ENCODE measurements at regions not wholly inside any gene's neighbourhood (a gene's known extent, or its start where the extent isn't known, plus 50 kb on each side); places are given as distances from the start of the nearest gene placed in this dataset.
A peak's percentile ranks its signal among the peaks of the same experiment; 100 is the strongest.

GRCh38 chr3:118473343-118473742 is 561.3 kb downstream of the IGSF11 start:
- no peaks in the 10 kb centered on the region for H3K9me3 ChIP-seq (ENCODE audit: insufficient read depth, low read depth, low read length)

GRCh38 chr3:118476885-118477618 is 557.6 kb downstream of the IGSF11 start:
- no peaks in the 10 kb centered on the region for H3K9me3 ChIP-seq (ENCODE audit: insufficient read depth, low read depth, low read length)
- peaks cover 33% of the 10 kb centered on the region for H3K4me1 ChIP-seq (ENCODE audit: insufficient read depth, low read length)
- no peaks in the 10 kb centered on the region for H3K36me3 ChIP-seq (ENCODE audit: insufficient read depth, low read depth, low read length)
- no peak overlapping the region for H3K27ac ChIP-seq (ENCODE audit: low read length)
- H3K27me3 ChIP-seq (ENCODE audit: insufficient read depth, low read length), result no peaks in the 10 kb centered on the region
- H3K4me3 ChIP-seq (ENCODE audit: low read length), result no peak overlapping the region
- H3K9ac ChIP-seq (ENCODE audit: low read depth, low read length), result no peak overlapping the region

More at GRCh38 chr3:118473343-118473742, 561.3 kb downstream of the IGSF11 start:
- Histone ChIP-seq H3K4me1 (ENCODE audit: insufficient read depth, low read length) (peaks cover 2% of the 10 kb centered on the region; the same call in 1 of the 2 replicates), H3K27me3 (ENCODE audit: insufficient read depth, low read length) (no peaks in the 10 kb centered on the region), H3K27ac (ENCODE audit: low read length) (no peak overlapping the region), H3K36me3 (ENCODE audit: insufficient read depth, low read depth, low read length) (no peaks in the 10 kb centered on the region), H3K4me3 (ENCODE audit: low read length) (no peak overlapping the region), H3K9ac (ENCODE audit: low read depth, low read length) (no peak overlapping the region)

GRCh38 chr3:118477768-118478167 is 556.9 kb downstream of the IGSF11 start:
- H3K4me3 ChIP-seq (ENCODE audit: low read length), result no peak overlapping the region
- H3K36me3 ChIP-seq (ENCODE audit: insufficient read depth, low read depth, low read length), result no peaks in the 10 kb centered on the region
- no peak overlapping the region for H3K27ac ChIP-seq (ENCODE audit: low read length)

GRCh38 chr3:118478706-118479276 is 555.9 kb downstream of the IGSF11 start:
- H3K27ac ChIP-seq (ENCODE audit: low read length), result peak overlapping the region; percentile 23
- peaks cover 43% of the 10 kb centered on the region for H3K4me1 ChIP-seq (ENCODE audit: insufficient read depth, low read length)
- H3K36me3 ChIP-seq (ENCODE audit: insufficient read depth, low read depth, low read length), result no peaks in the 10 kb centered on the region
- no peak overlapping the region; the same call in 1 of the 2 replicates for H3K9ac ChIP-seq (ENCODE audit: low read depth, low read length)
- 0 out of 2 replicates have a peak overlapping the region, but pooled peaks have one; percentile 15 for H3K4me3 ChIP-seq (ENCODE audit: low read length)
- no peaks in the 10 kb centered on the region for H3K27me3 ChIP-seq (ENCODE audit: insufficient read depth, low read length)
- H3K9me3 ChIP-seq (ENCODE audit: insufficient read depth, low read depth, low read length), result no peaks in the 10 kb centered on the region

More at GRCh38 chr3:118477768-118478167, 556.9 kb downstream of the IGSF11 start:
- Histone ChIP-seq H3K4me1 (ENCODE audit: insufficient read depth, low read length) (peaks cover 36% of the 10 kb centered on the region), H3K27me3 (ENCODE audit: insufficient read depth, low read length) (no peaks in the 10 kb centered on the region), H3K9ac (ENCODE audit: low read depth, low read length) (no peak overlapping the region; the same call in 1 of the 2 replicates), H3K9me3 (ENCODE audit: insufficient read depth, low read depth, low read length) (no peaks in the 10 kb centered on the region)

GRCh38 chr3:118479376-118479775 is 555.3 kb downstream of the IGSF11 start:
- Histone ChIP-seq H3K4me1 (ENCODE audit: insufficient read depth, low read length) (peaks cover 43% of the 10 kb centered on the region), H3K9me3 (ENCODE audit: insufficient read depth, low read depth, low read length) (no peaks in the 10 kb centered on the region), H3K27me3 (ENCODE audit: insufficient read depth, low read length) (no peaks in the 10 kb centered on the region), H3K36me3 (ENCODE audit: insufficient read depth, low read depth, low read length) (no peaks in the 10 kb centered on the region), H3K4me3 (ENCODE audit: low read length) (0 out of 2 replicates have a peak overlapping the region, but pooled peaks have one; percentile 12), H3K27ac (ENCODE audit: low read length) (no peak overlapping the region), H3K9ac (ENCODE audit: low read depth, low read length) (peak overlapping the region; percentile 51; the same call in 1 of the 2 replicates)

- H3K4me3 ChIP-seq (ENCODE audit: low read length), result peak overlapping the region; percentile 12; the same call in 1 of the 2 replicates
- H3K4me1 ChIP-seq (ENCODE audit: insufficient read depth, low read length), result peaks cover 43% of the 10 kb centered on the region
- H3K27ac ChIP-seq (ENCODE audit: low read length), result no peak overlapping the region
- H3K36me3 ChIP-seq (ENCODE audit: insufficient read depth, low read depth, low read length), result no peaks in the 10 kb centered on the region
- peak overlapping the region; percentile 51; the same call in 1 of the 2 replicates for H3K9ac ChIP-seq (ENCODE audit: low read depth, low read length)
- no peaks in the 10 kb centered on the region for H3K9me3 ChIP-seq (ENCODE audit: insufficient read depth, low read depth, low read length)
- H3K27me3 ChIP-seq (ENCODE audit: insufficient read depth, low read length), result no peaks in the 10 kb centered on the region
Observed at GRCh38 chr3:118480101-118480860, 554.4 kb downstream of the IGSF11 start.

GRCh38 chr3:118485693-118486092 is 549.0 kb downstream of the IGSF11 start:
- Histone ChIP-seq H3K9ac (ENCODE audit: low read depth, low read length) (no peak overlapping the region), H3K27ac (ENCODE audit: low read length) (no peak overlapping the region), H3K4me1 (ENCODE audit: insufficient read depth, low read length) (peaks cover 21% of the 10 kb centered on the region), H3K36me3 (ENCODE audit: insufficient read depth, low read depth, low read length) (no peaks in the 10 kb centered on the region), H3K27me3 (ENCODE audit: insufficient read depth, low read length) (no peaks in the 10 kb centered on the region), H3K9me3 (ENCODE audit: insufficient read depth, low read depth, low read length) (no peaks in the 10 kb centered on the region), H3K4me3 (ENCODE audit: low read length) (no peak overlapping the region)

GRCh38 chr3:118487734-118488133 is 546.9 kb downstream of the IGSF11 start:
- H3K4me1 ChIP-seq (ENCODE audit: insufficient read depth, low read length), result peaks cover 8% of the 10 kb centered on the region
- H3K9me3 ChIP-seq (ENCODE audit: insufficient read depth, low read depth, low read length), result no peaks in the 10 kb centered on the region
- H3K9ac ChIP-seq (ENCODE audit: low read depth, low read length), result no peak overlapping the region
- no peaks in the 10 kb centered on the region for H3K27me3 ChIP-seq (ENCODE audit: insufficient read depth, low read length)
- no peak overlapping the region for H3K4me3 ChIP-seq (ENCODE audit: low read length)
- no peaks in the 10 kb centered on the region for H3K36me3 ChIP-seq (ENCODE audit: insufficient read depth, low read depth, low read length)
- no peak overlapping the region for H3K27ac ChIP-seq (ENCODE audit: low read length)

GRCh38 chr3:118488732-118489131 is 545.9 kb downstream of the IGSF11 start:
- Histone ChIP-seq H3K27ac (ENCODE audit: low read length) (no peak overlapping the region), H3K9ac (ENCODE audit: low read depth, low read length) (no peak overlapping the region), H3K4me1 (ENCODE audit: insufficient read depth, low read length) (no peaks in the 10 kb centered on the region), H3K4me3 (ENCODE audit: low read length) (no peak overlapping the region), H3K36me3 (ENCODE audit: insufficient read depth, low read depth, low read length) (no peaks in the 10 kb centered on the region), H3K27me3 (ENCODE audit: insufficient read depth, low read length) (no peaks in the 10 kb centered on the region), H3K9me3 (ENCODE audit: insufficient read depth, low read depth, low read length) (no peaks in the 10 kb centered on the region)

GRCh38 chr3:118495206-118495605 is 539.4 kb downstream of the IGSF11 start:
- Histone ChIP-seq H3K36me3 (ENCODE audit: insufficient read depth, low read depth, low read length) (no peaks in the 10 kb centered on the region), H3K4me3 (ENCODE audit: low read length) (no peak overlapping the region), H3K27me3 (ENCODE audit: insufficient read depth, low read length) (no peaks in the 10 kb centered on the region), H3K27ac (ENCODE audit: low read length) (no peak overlapping the region), H3K9ac (ENCODE audit: low read depth, low read length) (no peak overlapping the region), H3K4me1 (ENCODE audit: insufficient read depth, low read length) (no peaks in the 10 kb centered on the region), H3K9me3 (ENCODE audit: insufficient read depth, low read depth, low read length) (no peaks in the 10 kb centered on the region)

GRCh38 chr3:118497274-118497673 is 537.4 kb downstream of the IGSF11 start:
- H3K4me1 ChIP-seq (ENCODE audit: insufficient read depth, low read length), result peaks cover 11% of the 10 kb centered on the region; the same call in 1 of the 2 replicates
- no peak overlapping the region for H3K9ac ChIP-seq (ENCODE audit: low read depth, low read length)
- no peak overlapping the region for H3K27ac ChIP-seq (ENCODE audit: low read length)
- H3K36me3 ChIP-seq (ENCODE audit: insufficient read depth, low read depth, low read length), result no peaks in the 10 kb centered on the region
- no peak overlapping the region for H3K4me3 ChIP-seq (ENCODE audit: low read length)
- H3K27me3 ChIP-seq (ENCODE audit: insufficient read depth, low read length), result no peaks in the 10 kb centered on the region
- no peaks in the 10 kb centered on the region for H3K9me3 ChIP-seq (ENCODE audit: insufficient read depth, low read depth, low read length)

Measured in iPS-20b (cell line).